Astrocyte (in vitro differentiated cells and primary cell): ENCODE measurements at regions not wholly inside any gene's neighbourhood (a gene's known extent, or its start where the extent isn't known, plus 50 kb on each side); places are given as distances from the start of the nearest gene placed in this dataset.

Experiments
- DNase-seq: peaks from one replicate; pipeline ENCODE4 v3.0.0-alpha.2; 2010; ENCODE audit warnings: low read depth
- FAIRE-seq: peaks from 2 replicates; lab custom pipeline; 2011; peaks lifted over from hg19 to GRCh38; lab: Jason Lieb, UNC
- H2AFZ ChIP-seq: 2 replicates; pipeline ENCODE4 v1.6.0; 2012; ENCODE audit warnings: low read depth, low read length, inconsistent platforms
- H3K27ac ChIP-seq: 2 replicates; pipeline ENCODE4 v1.5.1; 2011; ENCODE audit warnings: low read depth, low read length, inconsistent platforms
- H3K27me3 ChIP-seq: 2 replicates; pipeline ENCODE4 v1.6.0; 2011; ENCODE audit warnings: low read length, inconsistent platforms; ENCODE audit not compliant: insufficient read depth
- H3K36me3 ChIP-seq: 2 replicates; pipeline ENCODE4 v1.5.1; 2011; ENCODE audit warnings: low read length, inconsistent platforms; ENCODE audit not compliant: insufficient read depth
- H3K4me1 ChIP-seq: 2 replicates; pipeline ENCODE4 v1.5.1; 2011; ENCODE audit warnings: low read length, inconsistent platforms; ENCODE audit not compliant: insufficient read depth
- H3K4me2 ChIP-seq: 2 replicates; pipeline ENCODE4 v1.6.0; 2012; ENCODE audit warnings: low read length, inconsistent platforms
- H3K4me3 ChIP-seq: 2 replicates; pipeline ENCODE4 v1.5.1; 2011; ENCODE audit warnings: low read depth, mild to moderate bottlenecking, low read length, inconsistent platforms; ENCODE audit not compliant: insufficient read depth
- H3K79me2 ChIP-seq: 2 replicates; pipeline ENCODE4 v1.6.0; 2012; ENCODE audit warnings: mild to moderate bottlenecking, low read length, inconsistent platforms; ENCODE audit not compliant: insufficient read depth
- H3K9ac ChIP-seq: 2 replicates; pipeline ENCODE4 v1.6.0; 2012; ENCODE audit warnings: mild to moderate bottlenecking, low read length, inconsistent platforms
- H3K9me3 ChIP-seq: 2 replicates; pipeline ENCODE4 v1.5.1; 2012; ENCODE audit warnings: low read depth, mild to moderate bottlenecking, low read length, inconsistent platforms; ENCODE audit not compliant: insufficient read depth
- H4K20me1 ChIP-seq: 2 replicates; pipeline ENCODE4 v1.6.0; 2012; ENCODE audit warnings: low read length, inconsistent platforms; ENCODE audit not compliant: insufficient read depth
- H3K27ac Mint-ChIP-seq: one replicate; pipeline ENCODE4 v1.8.0; 2021; ENCODE audit warnings: mild to moderate bottlenecking, mixed read lengths; ENCODE audit not compliant: unreplicated experiment
- H3K27me3 Mint-ChIP-seq: one replicate; pipeline ENCODE4 v1.8.0; 2021; ENCODE audit warnings: low read depth, mixed read lengths; ENCODE audit not compliant: unreplicated experiment
- H3K36me3 Mint-ChIP-seq: one replicate; pipeline ENCODE4 v1.8.0; 2021; ENCODE audit warnings: low read depth, mixed read lengths; ENCODE audit not compliant: unreplicated experiment
- H3K4me1 Mint-ChIP-seq: one replicate; pipeline ENCODE4 v1.8.0; 2021; ENCODE audit warnings: low read depth, mixed read lengths; ENCODE audit not compliant: unreplicated experiment
- H3K4me3 Mint-ChIP-seq: one replicate; pipeline ENCODE4 v1.8.0; 2021; ENCODE audit warnings: mild to moderate bottlenecking, moderate library complexity, mixed read lengths; ENCODE audit not compliant: unreplicated experiment
- H3K9me3 Mint-ChIP-seq: one replicate; pipeline ENCODE4 v1.8.0; 2021; ENCODE audit warnings: mild to moderate bottlenecking, mixed read lengths; ENCODE audit not compliant: unreplicated experiment
- EZH2 ChIP-seq: IDR thresholded peaks from 2 replicates; pipeline ENCODE4 v1.6.1; 2012; ENCODE audit warnings: mild to moderate bottlenecking, low read length, inconsistent platforms; ENCODE audit not compliant: insufficient read depth
- TF ChIP-seq, protein P1 (sequence below): IDR thresholded peaks from 2 replicates; pipeline ENCODE4 v1.5.1; 2011; ENCODE audit warnings: low read depth, mild to moderate bottlenecking, inconsistent platforms, low read length, moderate library complexity; ENCODE audit not compliant: insufficient read depth

DNA sequence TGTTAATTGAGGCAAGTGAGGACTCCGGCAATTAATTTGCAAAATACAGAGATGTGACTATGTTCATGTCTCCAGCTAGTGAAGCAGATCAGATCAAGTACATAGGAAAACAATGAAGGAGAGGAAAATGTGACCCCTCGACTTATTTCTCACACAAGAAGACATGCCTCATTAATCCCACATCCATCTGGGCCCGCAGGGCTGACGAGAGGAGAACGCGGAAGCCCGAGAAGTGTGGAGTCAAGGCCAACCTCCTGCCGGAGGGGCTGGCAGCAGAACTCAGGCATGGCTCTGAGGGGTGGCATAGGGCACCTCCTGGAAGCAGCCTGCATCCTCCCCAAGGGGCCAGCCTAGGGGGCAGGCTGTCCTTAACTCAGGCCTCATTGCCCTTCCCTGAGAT, 54.4 kb downstream of the ZNF503 start:
- H3K4me2 ChIP-seq = no peak overlapping the region
- DNase-seq (no peak), FAIRE-seq (no peak)
- no peaks in the 10 kb centered on the region for H3K27me3 ChIP-seq
- peaks cover 13% of the 10 kb centered on the region for H3K27me3 Mint-ChIP-seq
- peaks cover 7% of the 10 kb centered on the region for H3K4me1 Mint-ChIP-seq
- no peak overlapping the region for H2AFZ ChIP-seq
- TF ChIP-seq, protein P1, sequence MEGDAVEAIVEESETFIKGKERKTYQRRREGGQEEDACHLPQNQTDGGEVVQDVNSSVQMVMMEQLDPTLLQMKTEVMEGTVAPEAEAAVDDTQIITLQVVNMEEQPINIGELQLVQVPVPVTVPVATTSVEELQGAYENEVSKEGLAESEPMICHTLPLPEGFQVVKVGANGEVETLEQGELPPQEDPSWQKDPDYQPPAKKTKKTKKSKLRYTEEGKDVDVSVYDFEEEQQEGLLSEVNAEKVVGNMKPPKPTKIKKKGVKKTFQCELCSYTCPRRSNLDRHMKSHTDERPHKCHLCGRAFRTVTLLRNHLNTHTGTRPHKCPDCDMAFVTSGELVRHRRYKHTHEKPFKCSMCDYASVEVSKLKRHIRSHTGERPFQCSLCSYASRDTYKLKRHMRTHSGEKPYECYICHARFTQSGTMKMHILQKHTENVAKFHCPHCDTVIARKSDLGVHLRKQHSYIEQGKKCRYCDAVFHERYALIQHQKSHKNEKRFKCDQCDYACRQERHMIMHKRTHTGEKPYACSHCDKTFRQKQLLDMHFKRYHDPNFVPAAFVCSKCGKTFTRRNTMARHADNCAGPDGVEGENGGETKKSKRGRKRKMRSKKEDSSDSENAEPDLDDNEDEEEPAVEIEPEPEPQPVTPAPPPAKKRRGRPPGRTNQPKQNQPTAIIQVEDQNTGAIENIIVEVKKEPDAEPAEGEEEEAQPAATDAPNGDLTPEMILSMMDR = no peak
- TF ChIP-seq EZH2 = no peak
- no peak overlapping the region for H3K4me3 ChIP-seq
- no peak overlapping the region for H3K27ac ChIP-seq
- peaks cover 4% of the 10 kb centered on the region for H3K4me1 ChIP-seq
- H3K27ac Mint-ChIP-seq = no peak overlapping the region
- H3K36me3 Mint-ChIP-seq = peaks cover 2% of the 10 kb centered on the region
- no peaks in the 10 kb centered on the region for H3K9me3 Mint-ChIP-seq
- no peak overlapping the region for H3K4me3 Mint-ChIP-seq
- H3K79me2 ChIP-seq = no peaks in the 10 kb centered on the region
- H3K9me3 ChIP-seq = peaks cover 3% of the 10 kb centered on the region
- no peaks in the 10 kb centered on the region for H4K20me1 ChIP-seq
- no peaks in the 10 kb centered on the region for H3K36me3 ChIP-seq
- no peak overlapping the region for H3K9ac ChIP-seq

DNA sequence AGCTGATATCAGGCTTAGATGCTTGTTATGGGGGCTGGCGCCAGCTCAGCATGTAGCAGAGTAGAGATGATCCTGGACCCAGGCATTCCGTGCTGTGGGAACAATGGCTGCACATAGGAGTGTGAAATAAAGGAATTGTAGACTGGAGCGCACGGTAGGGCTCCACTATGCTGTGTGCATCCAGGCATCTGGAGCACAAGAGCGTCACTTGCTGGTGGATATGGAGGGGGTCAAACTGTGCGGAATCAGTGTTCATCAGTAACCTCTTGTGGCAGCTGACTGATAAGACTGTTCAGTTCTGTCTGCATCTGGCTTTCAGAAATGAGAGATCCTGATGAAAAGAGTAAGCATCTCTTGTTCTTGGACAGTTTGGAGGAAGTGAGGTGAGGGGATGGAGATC, 55.8 kb downstream of the ZNF503 start:
- Histone ChIP-seq H3K36me3 (no peaks in the 10 kb centered on the region), H3K27me3 (no peaks in the 10 kb centered on the region), H2AFZ (no peak overlapping the region), H3K4me3 (no peak overlapping the region), H3K9ac (no peak overlapping the region), H3K79me2 (no peaks in the 10 kb centered on the region), H4K20me1 (no peaks in the 10 kb centered on the region), H3K4me2 (no peak overlapping the region), H3K9me3 (peaks cover 3% of the 10 kb centered on the region), H3K27ac (no peak overlapping the region), H3K4me1 (peaks cover 4% of the 10 kb centered on the region)
- Mint-ChIP-seq H3K4me3 (no peak overlapping the region), H3K36me3 (peaks cover 2% of the 10 kb centered on the region), H3K9me3 (no peaks in the 10 kb centered on the region), H3K4me1 (peaks cover 4% of the 10 kb centered on the region), H3K27ac (no peak overlapping the region), H3K27me3 (peaks cover 16% of the 10 kb centered on the region)
- TF ChIP-seq EZH2 = no peak
- TF ChIP-seq, protein P1 = no peak
- DNase-seq = no peak
- no peak for FAIRE-seq

DNA sequence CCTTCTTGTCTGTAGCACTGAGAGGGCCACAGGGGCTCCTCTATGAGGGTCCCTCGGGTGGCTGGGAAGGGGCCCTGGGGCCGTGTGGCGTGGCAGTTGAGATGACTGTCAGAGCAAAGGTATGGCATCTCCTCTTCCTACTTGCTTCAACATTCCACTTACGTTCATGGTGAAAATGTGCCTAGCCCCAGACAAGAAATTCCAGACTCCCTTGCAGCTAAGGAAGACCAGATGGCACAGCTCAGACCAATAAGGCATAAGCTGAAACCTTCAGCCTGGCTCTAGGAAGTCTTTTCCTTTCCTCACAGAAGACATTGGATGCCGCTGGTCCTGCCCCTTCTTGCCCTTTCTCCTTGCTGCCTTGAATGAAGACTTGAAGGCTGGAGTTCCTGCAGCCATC, 57.4 kb downstream of the ZNF503 start:
- Histone ChIP-seq H4K20me1 (no peaks in the 10 kb centered on the region), H2AFZ (no peak overlapping the region), H3K27ac (no peak overlapping the region), H3K36me3 (no peaks in the 10 kb centered on the region), H3K4me2 (no peak overlapping the region), H3K9ac (no peak overlapping the region), H3K4me3 (no peak overlapping the region), H3K9me3 (peaks cover 3% of the 10 kb centered on the region), H3K27me3 (no peaks in the 10 kb centered on the region), H3K79me2 (no peaks in the 10 kb centered on the region), H3K4me1 (no peaks in the 10 kb centered on the region)
- TF ChIP-seq EZH2 = no peak
- TF ChIP-seq, protein P1 = no peak
- no peaks in the 10 kb centered on the region for H3K4me1 Mint-ChIP-seq
- no peak overlapping the region for H3K27ac Mint-ChIP-seq
- FAIRE-seq (no peak), DNase-seq (no peak)
- H3K27me3 Mint-ChIP-seq = peaks cover 16% of the 10 kb centered on the region
- H3K4me3 Mint-ChIP-seq = no peak overlapping the region
- no peaks in the 10 kb centered on the region for H3K9me3 Mint-ChIP-seq
- H3K36me3 Mint-ChIP-seq = peaks cover 2% of the 10 kb centered on the region
